ENCODE measurements at regions not wholly inside any gene's neighbourhood (a gene's known extent, or its start where the extent isn't known, plus 50 kb on each side); places are given as distances from the start of the nearest gene placed in this dataset.
"Not testable (repeated sequence)": the region's sequence is repeated elsewhere in the genome, so short reads cannot be mapped to it uniquely, and the experiment has no call there.

DNA sequence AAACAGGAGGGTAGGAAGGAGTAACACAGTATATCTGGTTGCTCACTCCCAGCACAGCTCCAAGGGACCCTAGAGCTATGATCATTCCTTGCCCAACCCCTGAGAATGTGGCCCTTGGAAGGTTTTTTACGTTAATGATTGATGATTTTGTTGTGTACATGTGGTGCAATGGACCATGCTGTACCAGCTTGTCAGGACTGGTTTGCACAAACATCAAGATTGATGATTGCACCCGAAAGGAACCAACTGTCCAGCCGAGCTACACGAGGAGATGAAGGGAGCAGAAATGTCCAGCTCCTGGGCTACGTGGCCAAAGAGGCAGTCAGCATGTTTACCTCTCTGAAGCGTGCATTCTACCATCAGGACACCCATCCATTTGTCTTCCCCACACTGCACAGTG lies 83.2 kb upstream of the USP9X start:
- DNase-seq (ENCODE audit: low read depth, low spot score) = no peak

DNA sequence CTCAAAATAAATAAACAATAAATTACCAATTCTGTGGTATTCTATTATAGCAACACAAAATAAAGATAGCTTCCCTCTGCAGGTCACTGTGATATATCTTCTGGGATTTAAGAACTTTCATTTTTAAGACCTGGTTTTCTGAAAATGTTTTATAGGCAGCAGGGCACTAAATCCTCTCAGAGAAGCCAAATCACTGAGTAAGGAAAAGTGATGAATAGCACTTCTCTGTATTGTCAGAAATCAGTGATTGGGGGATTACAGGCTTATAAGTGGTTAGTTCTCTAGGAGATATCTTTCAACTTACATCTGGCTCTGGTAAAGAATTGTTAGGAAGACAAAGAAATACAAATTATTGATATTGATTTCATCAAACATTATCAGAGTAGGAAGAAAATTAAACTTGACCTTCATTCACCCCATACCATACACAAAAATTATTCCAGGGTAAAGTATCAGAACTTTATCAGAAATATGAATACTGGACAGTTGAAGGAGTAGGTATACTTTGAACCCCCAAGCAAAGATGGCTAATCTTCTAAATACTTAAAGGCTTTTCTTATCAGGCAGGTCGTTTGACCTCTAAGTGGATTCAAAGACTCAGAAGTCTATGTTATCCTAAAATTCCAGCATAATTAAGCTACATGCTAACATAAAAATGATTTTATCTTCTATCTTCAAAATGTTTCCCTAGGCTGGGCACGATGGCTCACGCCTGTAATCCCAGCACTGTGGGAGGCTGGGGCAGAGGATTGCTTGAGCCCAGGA lies 81.6 kb upstream of the USP9X start:
- DNase-seq (ENCODE audit: low read depth, low spot score) = no peak

DNA sequence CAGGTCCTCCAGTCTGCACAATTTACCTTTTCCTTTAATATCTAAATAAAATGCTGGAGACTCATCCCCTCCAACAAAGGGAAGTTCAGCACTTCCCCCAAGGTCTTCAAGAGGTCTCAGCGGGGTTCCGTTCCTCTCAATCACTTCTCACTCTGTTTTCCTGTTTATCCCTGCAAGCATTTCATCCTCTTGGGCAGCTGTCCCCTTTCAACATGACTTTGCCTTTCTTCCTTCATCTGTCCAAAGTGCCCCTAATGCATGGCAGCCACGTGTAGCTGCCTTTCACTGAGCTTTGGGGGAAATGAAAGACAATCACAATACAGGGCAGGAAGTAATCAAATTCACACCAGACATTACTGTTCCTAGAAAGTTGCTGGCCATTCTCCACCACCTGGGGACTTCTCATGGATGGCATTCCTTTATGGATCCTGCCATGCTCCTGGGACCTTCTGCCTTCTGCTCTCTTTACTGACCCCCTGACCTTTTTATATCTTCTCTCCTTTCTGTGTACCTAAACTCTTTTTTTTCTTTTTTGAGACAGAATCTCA lies 79.7 kb upstream of the USP9X start:
- no peak for DNase-seq (ENCODE audit: low read depth, low spot score)

DNA sequence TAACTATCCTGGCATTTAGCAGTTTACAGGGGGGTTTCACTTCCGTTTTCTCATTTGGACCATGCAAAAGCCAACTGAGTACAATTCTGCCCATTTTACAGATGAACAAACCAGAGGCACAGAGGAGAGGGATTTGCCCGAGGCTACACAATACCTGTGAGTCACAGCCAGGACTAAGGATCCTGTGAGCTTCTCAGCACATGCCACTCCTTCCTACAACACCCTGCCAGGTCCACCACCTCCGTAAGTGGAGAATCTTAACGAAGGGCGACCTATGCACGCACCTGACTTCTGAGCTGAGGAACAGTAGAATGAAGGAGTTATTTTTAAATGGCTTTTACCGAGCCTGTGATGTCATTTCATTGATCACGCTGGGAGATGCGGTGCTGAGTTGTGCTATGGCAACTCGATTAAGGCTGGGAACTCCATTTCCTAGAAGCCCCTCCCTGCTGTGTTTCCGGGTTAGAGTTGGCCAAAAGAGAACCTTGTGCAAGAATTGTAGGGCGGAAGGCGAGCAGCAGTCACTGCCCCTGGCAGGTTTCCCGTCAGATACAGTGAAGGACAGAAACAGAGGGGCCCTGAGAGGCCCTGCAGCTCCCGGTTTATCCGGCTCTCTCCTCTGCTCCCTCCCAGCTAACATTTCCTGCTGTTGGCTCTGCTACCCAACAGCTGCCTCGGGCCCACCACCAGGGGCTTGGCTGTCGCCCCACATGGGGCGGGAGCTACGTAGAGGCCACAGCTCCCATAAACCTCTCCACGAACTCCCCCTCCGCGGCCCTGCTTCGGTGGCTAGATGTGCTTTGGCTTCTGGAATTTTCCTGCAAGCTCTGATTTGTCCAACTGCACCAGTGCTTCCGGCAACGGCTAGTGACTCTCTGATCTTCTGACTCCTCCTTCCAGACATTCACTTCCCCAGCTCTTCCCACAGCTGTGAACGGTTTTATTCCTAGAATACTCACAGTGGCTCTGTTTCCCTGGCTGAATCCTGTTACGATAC lies 75.1 kb upstream of the USP9X start:
- DNase-seq (ENCODE audit: low read depth, low spot score) = peak; percentile 27

GRCh38 chrX:41014776-41015360 lies 70.4 kb upstream of the USP9X start:
- no peak for DNase-seq (ENCODE audit: low read depth, low spot score)

DNA sequence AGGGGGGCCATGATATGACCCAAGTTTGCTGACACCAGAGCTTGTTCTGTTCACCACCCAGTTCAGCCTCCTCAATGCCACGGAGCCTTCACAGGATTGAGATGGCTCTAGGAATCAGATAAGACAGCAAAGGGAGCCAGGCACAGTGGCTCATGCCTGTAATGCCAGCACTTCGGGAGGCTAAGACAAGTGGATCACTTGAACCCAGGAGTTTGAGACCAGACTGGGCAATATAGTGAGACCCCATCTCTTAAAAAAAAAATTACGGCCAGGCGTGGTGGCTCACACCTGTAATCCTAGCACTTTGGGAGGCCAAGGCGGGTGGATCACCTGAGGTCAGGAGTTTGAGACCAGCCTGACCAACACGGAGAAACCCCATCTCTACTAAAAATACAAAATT lies 67.5 kb upstream of the USP9X start:
- DNase-seq (ENCODE audit: low read depth, low spot score) = not testable (repeated sequence)

- not testable (repeated sequence) for DNase-seq (ENCODE audit: low read depth, low spot score)
Measured at GRCh38 chrX:41018391-41019040, 66.7 kb upstream of the USP9X start.

DNA sequence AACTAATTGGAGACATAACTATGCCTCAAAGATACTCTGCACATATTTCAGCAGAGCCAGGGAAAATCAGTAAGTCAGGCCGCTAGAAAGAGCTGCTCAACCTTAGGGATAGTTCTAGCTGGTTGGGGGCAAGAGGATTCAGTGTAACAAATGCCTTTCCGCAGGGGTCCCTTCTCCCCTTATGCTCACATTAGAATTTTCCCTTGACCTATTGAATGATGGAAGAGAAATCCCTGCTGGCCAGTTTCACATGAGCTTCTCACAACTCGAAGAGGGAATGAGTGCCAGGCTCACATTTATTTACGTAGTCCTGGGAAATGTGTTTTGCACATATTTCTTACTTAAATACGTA lies 66.2 kb upstream of the USP9X start:
- no peak for DNase-seq (ENCODE audit: low read depth, low spot score)

- DNase-seq (ENCODE audit: low read depth, low spot score) = no peak
Measured at GRCh38 chrX:41022566-41022965, 62.7 kb upstream of the USP9X start.

DNA sequence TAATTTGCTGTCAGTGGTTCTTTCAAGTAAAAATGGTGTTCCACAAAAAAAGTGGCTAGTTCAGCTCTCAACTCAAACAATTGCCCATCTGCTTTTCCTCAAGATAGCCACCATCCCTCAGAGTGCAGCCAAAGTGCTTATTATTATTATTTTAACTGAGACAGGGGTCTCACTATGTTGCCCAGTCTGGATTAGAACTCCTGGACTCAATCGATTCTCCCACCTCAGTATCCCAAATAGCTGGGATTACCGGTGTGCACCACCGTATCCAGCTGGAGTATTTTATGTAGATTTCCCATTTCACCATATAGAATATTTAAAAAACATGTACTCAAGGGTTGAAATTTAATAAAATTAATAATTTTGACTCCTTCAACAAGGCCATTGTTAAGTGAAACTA lies 62.1 kb upstream of the USP9X start:
- no peak for DNase-seq (ENCODE audit: low read depth, low spot score)

- DNase-seq (ENCODE audit: low read depth, low spot score) = not testable (repeated sequence)
Measured at GRCh38 chrX:41024335-41024734, 60.9 kb upstream of the USP9X start.

DNA sequence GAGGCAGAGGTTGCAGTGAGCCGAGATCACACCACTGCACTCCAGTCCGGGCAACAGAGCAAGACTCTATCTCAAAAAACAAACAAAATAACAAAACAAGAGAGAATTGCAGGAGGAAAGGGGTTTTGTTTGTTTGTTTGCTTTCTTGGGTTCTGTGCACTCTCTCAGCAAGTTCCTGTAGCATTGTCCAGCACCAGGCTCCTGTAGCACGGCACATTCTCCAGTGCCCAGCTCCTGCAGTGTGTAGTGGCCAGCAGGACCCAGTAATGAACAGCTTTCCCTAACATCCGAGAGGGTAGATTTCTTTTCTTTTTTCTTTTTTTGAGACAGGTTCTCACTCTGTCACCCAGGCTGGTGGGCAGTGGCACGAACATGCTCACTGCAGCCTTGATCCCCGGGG lies 60.5 kb upstream of the USP9X start:
- no peak for DNase-seq (ENCODE audit: low read depth, low spot score)

GRCh38 chrX:41025926-41026701 lies 59.1 kb upstream of the USP9X start:
- no peak for DNase-seq (ENCODE audit: low read depth, low spot score)

DNA sequence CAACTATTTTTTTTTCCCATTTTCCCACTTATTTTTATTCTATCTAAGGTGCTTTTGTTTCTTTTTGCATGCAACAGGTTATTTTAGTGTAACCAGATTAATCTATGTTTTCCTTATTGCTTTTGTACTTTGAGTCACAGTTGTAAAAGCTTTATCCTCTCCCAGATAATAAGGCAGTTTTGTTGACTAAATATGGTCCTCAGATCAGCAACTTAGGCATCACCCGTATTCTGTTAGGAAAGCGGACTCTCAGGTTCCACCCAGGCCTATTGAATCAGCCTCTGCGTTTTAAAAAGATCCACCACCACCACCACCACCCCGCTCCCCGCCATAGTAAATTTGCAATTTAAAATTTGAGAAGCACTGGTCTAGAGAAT lies 58.6 kb upstream of the USP9X start:
- DNase-seq (ENCODE audit: low read depth, low spot score) = no peak

DNA sequence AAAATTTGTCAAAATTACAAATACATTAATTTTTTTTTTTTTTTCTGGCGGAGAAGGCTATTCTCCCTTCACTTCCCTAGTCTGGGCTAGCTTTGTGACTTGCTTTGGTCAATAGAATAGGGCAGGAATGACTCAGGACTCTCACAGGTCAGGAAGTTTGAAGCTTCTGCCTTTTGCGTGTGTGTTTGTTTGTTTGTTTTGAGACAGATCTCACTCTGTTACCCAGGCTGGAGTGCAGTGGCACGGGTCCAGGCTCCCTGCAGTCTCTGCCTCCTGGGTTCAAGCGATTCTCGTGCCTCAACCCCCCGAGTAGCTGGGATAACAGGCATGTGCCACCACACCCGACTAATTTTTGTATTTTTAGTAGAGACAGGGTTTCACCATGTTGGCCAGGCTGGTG lies 55.9 kb upstream of the USP9X start:
- DNase-seq (ENCODE audit: low read depth, low spot score) = peak; percentile 12

DNA sequence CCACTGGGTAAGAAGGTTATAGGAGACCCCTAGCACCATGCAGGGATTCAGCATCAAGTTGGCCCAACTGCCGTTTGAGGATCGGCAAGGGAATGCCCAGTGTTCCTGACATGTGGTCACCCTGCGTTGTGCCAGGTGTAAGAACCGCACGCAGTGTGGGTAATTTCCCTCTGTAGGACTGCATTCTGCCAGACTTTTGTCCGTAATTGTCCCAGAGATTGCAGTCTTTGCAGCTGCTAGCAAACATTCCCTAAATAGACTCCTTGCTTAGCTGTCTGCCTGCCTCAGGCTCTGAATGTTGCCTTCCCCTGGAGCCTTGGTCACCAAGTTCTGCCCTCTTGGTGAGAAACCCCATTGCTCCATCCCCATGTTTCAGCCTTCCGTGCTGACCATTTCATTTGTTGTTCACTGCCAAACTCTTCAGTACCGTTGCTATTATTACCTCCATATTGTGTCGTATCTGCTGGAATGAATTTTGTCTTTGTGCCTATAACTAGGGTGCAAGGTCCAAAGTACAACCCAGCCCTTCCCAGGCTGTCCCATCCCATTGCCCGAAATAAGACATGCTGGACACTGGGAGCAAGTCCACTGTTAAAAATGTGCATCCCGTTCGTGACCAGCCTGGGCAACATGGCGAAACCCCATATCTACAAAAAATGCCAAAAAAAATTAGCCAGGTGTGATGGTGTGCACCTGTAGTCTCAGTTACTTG lies 53.8 kb upstream of the USP9X start:
- DNase-seq (ENCODE audit: low read depth, low spot score) = no peak

DNA sequence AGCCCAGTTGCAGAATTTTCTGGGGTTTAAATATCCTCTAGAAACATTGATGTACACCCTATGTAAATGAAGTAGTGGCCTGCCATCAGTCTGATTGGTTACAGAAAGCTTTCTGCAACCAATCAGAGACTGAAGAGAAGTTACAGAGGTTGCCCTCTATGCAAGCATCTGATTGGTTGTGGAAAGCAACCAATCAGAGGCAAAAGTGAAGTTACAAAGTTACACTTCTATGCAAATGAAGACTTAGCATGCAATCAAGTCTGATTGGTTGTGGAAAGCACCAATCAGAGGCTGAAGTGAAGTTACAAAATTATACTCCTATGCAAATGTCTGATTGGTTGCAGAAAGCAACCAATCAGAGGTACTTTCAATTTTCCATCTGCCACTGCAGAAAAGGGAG lies 51.9 kb upstream of the USP9X start:
- no peak for DNase-seq (ENCODE audit: low read depth, low spot score)

GRCh38 chrX:41034902-41035301 lies 50.3 kb upstream of the USP9X start:
- not testable (repeated sequence) for DNase-seq (ENCODE audit: low read depth, low spot score)
